DMS 273 (cell line): ENCODE measurements at regions not wholly inside any gene's neighbourhood (a gene's known extent, or its start where the extent isn't known, plus 50 kb on each side); places are given as distances from the start of the nearest gene placed in this dataset.

Experiments used
- DNase-seq: peaks from one replicate; lab custom pipeline; 2025; ENCODE audit not compliant: unreplicated experiment; lab: John Stamatoyannopoulos, UW

- no peak for DNase-seq
Observed at GRCh38 chr6:112786801-112787200, 439.7 kb downstream of the RFPL4B start.

DNA sequence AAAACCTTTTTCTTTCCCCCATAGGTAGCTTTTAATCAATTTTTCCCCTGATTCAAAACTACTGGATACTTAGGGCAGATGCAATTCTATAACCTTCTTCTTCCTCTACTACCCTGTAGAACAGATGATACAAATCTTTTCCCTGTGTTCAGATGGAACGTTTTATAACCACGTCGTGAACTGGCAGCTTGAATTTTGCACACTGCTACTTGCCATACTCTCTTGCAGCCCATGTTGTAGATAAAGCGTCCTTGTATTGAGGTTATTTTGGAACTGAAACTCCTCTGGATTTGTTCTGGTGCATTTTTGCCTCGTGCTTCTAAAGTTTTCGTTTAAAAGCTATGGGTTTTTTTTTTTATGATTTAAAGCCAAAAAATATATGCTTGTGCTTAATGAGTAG, 440.2 kb downstream of the RFPL4B start:
- no peak for DNase-seq

- no peak for DNase-seq
Observed at GRCh38 chr6:112795316-112795715, 448.2 kb downstream of the RFPL4B start.

DNA sequence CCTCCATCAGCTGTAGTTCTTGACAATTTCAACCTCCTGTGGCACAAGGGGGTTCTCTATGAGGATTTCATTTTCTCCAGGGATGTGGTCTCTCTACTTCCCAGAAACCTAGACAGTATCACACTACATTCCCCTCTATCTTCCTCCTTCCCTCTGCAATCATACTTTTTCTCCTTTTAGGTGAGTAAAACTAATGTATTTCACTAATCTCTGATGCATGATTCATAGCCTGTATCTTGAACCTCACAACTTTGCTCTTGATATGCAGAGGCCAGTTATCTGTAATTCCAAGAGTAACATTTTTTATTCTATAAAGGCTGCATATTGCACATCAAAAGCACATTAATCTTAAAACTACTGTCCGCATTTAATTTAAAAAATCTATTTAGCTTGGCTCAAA, 449.6 kb downstream of the RFPL4B start:
- no peak for DNase-seq

- DNase-seq, result no peak
Observed at GRCh38 chr6:112799889-112800288, 452.8 kb downstream of the RFPL4B start.

- no peak for DNase-seq
Observed at GRCh38 chr6:112800439-112800838, 453.3 kb downstream of the RFPL4B start.

DNA sequence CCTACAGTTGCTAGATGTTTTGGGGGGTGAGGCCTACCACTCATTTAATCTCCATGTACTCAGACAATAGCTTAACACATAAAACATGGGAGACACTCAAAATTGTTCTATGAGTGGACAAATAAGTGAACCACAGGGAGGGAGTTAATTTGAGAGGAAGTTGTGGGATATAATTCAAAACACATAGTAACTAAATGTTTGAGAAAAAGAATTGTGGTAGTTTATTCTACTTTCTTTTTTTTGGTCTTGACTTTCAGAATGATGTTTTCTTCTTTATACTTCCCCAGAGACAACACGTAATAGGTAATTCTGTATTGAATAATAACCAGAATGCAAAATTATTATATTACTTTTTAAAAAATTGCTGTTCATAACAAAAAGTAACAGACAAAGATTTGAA, 453.8 kb downstream of the RFPL4B start:
- no peak for DNase-seq

DNA sequence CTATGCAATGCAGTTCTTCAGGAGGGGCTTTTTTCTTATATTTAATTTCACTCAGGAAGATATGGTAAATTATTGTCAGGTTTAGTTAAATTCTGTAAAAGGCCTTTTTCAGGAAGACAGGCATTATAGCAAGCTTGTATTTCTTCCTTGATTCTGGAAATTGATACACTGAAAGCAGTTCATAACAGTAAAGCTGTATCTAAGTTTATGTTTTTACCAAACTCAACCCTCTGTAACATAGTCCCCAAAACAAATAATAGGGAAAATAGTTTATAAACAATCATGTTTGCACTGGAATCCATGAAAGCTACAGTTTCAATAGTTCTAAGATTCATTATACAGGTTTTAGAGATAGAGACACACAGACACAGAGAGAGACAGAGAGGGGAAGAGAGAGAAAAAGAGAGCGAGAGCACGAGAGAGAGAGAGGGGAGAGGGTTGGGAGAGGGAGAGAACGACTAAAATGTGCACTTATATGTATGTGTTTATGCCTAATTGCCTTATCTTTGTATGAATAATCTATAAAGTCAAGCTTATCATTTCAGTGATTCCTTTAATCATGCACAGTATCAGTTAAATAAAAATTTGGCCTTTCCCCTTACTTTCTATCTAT, 454.4 kb downstream of the RFPL4B start:
- no peak for DNase-seq

DNA sequence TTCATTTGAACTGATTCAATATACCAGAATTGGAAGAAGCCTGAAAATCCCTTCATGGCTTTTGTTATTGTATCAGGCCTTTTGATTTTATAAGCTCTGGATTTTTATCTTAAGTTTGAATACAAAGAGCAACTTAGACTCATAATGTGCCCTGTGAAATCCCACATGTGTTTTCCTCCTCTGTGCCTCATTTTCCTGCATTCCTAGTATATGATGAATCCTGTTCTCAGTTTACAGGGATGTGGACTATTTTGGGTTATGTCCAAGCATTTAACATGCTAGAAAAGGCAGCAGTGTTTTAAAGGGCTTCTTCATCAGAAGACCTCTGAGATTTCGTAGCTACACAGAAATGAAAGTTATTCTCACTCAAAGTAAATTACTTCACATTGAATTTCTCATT, 455.0 kb downstream of the RFPL4B start:
- no peak for DNase-seq

GRCh38 chr6:112804638-112805330, 457.7 kb downstream of the RFPL4B start:
- DNase-seq, result no peak

DNA sequence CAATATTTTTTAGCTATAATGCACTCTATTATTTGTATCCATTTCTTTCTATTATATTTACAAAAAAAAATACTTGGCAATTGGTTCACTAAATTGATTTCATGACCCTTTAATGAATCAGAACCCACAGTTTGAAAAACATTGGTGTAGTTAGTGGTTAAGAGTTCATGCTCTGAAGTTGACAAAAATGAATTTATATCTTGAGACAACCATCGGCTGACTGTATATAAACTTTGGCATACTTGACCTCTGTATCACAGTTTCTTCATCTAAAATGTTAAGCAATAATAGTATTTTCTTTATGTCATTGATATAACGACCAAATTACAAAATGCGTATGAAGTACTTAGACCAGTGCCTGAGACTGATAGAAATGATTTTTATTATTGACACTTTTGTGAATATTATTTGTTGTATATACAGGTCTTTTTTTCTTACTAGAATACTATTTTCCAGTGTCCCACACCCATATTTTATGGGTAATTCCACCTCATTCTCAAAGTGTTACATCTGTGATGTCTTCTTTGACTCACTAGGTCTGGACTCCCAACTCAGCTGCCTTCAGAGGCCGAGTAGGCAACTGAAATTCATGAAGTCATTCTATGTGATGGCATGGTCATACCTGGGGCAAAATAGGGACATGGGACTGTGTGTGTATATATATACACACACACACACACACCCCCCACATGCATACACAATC, 459.2 kb downstream of the RFPL4B start:
- no peak for DNase-seq

DNA sequence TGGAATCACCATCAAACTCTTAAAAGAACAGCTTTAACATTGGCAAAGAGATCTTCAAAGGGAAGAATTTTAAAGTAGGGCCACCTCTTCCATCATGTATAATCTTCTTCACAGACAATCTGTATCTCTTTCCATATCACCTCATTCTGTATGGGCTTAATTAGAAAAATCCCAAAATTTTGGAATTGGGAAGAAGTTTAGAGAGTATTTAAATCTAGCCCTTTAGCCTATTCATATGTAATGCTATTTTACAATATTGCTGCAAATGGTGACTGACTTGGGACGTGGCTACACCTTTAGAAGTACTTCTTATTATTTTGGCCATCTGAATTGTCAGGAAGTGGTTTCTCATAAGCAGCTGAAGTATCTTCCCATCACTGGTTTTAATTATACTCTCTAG, 474.3 kb downstream of the RFPL4B start:
- DNase-seq, result no peak

DNA sequence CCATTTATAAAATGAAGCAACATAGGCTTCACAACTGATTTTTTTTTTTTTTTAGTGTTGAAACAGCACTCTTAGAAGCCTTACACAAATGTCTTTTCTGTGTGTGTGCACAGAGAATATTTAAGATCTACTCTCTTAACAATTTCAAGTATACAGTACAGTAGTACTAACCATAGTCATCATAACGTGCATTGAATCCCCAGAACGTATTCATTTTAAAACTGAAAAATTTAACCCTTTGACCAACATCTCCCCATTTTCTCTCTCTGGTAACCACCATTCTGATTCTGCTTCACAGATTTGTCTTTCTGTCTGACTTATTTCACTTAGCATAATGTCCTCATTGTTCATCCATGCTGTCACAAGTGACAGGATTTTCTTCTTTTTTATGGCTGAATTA, 475.6 kb downstream of the RFPL4B start:
- no peak for DNase-seq

DNA sequence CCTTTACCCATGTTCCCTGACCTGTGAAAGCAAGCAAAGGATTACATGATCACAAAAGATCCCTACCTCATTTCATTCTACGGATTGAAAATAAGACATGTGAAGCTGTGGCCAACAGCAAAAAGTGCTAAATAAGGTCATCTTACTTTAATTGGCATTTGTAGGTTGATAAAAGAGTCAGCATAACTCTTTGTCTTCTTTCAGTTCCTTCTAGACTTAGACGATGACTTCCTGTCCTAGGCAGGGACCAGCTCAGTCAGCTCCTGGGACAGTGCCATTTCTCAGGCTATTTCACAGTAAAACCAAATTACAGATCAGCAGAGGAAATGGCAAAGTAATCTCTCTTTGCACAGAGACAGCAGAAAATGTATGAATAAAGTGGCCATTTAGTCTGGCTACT, 480.7 kb downstream of the RFPL4B start:
- no peak for DNase-seq

GRCh38 chr6:112831022-112831421, 483.9 kb downstream of the RFPL4B start:
- DNase-seq, result no peak

DNA sequence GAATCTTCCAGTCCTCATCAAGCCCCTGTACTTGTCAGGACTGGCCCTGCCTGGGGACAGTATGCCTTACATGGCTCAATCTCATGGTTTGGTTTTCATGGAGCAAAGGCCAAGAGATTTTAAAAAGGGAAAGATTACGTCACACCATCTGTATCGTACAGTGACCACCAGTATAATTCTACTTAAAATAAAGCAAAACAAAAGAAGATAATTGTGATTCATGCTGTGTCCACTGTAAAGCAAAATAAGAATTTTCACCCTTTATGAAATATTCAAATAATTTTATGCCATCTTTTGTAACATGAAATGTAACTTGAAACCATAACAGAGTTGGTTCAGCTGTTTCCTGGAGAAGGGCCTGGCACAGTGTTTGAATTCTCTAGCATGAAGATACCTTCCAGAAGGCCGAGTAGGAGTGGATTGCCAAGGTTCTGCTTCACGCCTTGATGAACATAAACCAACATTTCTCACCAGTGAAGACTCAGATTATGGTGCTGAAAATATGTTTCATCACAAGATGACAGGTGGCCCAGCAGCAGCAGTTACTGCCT, 486.5 kb downstream of the RFPL4B start:
- peak; percentile 54 for DNase-seq

DNA sequence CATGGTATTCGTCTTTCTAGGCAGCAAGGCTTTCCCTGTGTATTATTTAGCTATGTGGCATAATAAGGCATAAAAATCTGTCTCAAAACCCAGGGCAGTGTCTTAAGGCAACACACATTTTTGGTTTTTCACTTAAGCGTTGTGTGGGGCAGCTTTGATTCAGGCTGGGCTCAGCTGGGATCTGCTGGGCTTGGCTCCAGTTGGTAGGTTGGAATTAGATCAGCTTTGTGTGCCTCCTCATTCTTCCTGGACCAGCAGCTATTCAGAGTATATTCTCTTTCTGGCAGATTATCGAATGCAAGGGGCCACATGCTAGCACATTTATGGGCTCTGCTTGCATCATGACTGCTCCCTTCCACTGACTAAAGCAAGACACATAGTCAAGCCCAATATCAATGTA, 487.9 kb downstream of the RFPL4B start:
- DNase-seq, result no peak

GRCh38 chr6:112839525-112839961, 492.4 kb downstream of the RFPL4B start:
- DNase-seq, result no peak

DNA sequence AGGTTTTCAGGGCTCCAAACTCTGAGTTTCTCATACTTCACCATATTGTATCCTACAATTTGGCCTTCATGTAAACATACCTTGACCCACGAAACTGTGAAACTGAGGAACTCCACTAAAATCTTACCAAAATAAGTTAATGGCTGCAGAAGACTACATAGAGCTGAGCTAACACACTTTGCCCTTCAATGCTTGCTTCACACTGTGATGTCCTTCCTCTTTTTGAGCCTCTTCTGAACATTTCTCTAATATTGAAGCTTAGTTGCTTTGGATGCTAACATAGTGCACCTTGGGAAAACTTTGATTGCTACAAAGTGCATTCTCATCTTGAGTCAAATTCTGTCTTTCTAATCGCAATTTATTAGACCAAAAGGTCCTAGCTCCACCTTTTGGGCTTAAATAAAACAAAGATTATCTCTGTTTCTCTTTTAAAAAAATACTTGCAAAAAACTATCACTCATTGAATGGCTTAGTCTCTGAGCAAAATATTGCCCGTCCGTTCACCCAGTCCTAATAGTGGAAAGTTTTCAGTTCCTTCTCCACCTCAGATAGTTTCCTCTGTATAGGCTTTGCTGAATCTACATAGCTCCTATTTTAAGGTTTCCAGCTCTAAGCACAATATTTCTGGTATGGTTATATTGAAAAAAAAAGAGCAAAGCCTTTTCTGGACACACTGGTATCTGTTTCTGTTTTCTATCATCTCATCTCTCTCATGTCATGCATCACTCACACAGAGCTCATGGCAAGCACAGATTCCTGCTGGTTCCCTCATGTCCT, 494.6 kb downstream of the RFPL4B start:
- no peak for DNase-seq

DNA sequence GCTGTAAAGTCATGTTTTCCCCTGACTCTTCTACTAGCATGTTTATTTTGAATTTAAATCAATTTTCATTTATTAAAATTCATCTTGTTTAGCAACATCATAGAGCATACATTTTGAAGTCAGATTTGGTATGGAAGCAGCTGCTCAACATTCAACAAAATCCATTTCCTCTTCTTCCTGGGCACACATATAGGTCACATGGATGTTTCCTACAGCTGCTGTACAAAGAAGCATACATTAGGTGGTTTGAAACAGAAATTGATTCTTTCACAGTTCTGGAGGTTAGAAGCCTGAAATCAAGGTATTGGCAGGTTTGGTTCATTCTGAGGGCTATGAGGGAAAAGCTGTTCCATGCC, 495.2 kb downstream of the RFPL4B start:
- no peak for DNase-seq

- peak; percentile 13 for DNase-seq
Observed at GRCh38 chr6:112846681-112847080, 499.6 kb downstream of the RFPL4B start.
